Esophagus squamous epithelium (tissue), 5 donors: ENCODE measurements at regions not wholly inside any gene's neighbourhood (a gene's known extent, or its start where the extent isn't known, plus 50 kb on each side); places are given as distances from the start of the nearest gene placed in this dataset.

ENCODE experiments used
- DNase-seq: peaks from one replicate; lab custom pipeline; 2025; lab: John Stamatoyannopoulos, UW
- H3K27ac ChIP-seq, 4 donors: fragments of 200-600 bp; sonication (generic); one replicate each; pipeline ENCODE4 v1.5.1; 2016 to 2019; ENCODE audit warnings: mild to moderate bottlenecking in 1 of 4
- H3K27me3 ChIP-seq, 4 donors: fragments of 200-600 bp; sonication (generic); 1 replicate in 3 of 4; 2 replicates in 1 of 4; pipeline versions ENCODE4 v1.5.1 to v1.6.0; 2017 to 2021; ENCODE audit warnings: antibody characterized with exemption in 1 of 4
- H3K36me3 ChIP-seq, 3 donors: fragments of 200-600 bp; sonication (generic); one replicate each; pipeline ENCODE4 v1.5.1; 2016 to 2019
- H3K4me1 ChIP-seq, 3 donors: fragments of 200-600 bp; sonication (generic); one replicate each; pipeline ENCODE4 v1.5.1; 2017 to 2019
- H3K4me3 ChIP-seq, 4 donors: fragments of 200-600 bp; sonication (generic); 1 replicate in 3 of 4; 2 replicates in 1 of 4; pipeline ENCODE4 v1.5.1; 2016 to 2019; ENCODE audit warnings: mild to moderate bottlenecking in 2 of 4, moderate library complexity in 1 of 4
- H3K9me3 ChIP-seq, 3 donors: fragments of 200-600 bp; sonication (generic); one replicate each; pipeline ENCODE4 v1.5.1; 2016 to 2019
- CTCF ChIP-seq, 6 experiments: fragments of 450-650 bp in 4 of 6; fragments of 200-600 bp in 2 of 6; sonication (generic) in 2 of 6; IDR thresholded peaks; one replicate each; pipeline ENCODE4 v1.5.1; 2016 to 2019; ENCODE audit warnings: antibody characterized with exemption in 6 of 6, mild to moderate bottlenecking in 4 of 6, moderate library complexity in 4 of 6
- POLR2A ChIP-seq, 4 donors: fragments of 450-650 bp; IDR thresholded peaks; one replicate each; pipeline ENCODE4 v1.6.1; 2017; ENCODE audit warnings: antibody characterized with exemption in 4 of 4, mild to moderate bottlenecking in 4 of 4, moderate library complexity in 3 of 4
- WGBS, 2 donors: methylation state at CpG; one replicate each; pipeline ENCODE4 v1.1.5; 2018; 5-methylcytosine and 5-hydroxymethylcytosine counted together
- intact Hi-C: fragments of 100-400 bp; cut with DNase I; formaldehyde crosslinking; loops from one replicate; pipeline ENCODE4 v1.15.0; 2022
- small RNA-seq, 4 donors: library from RNA; depleted of rRNA; stranded (forward); fragments of <200 nt; gene quantifications; one replicate each; pipeline ENCODE3, GENCODE V24; 2016
- donor health status: DM: yes; HTN: yes; CAD: no.

DNA sequence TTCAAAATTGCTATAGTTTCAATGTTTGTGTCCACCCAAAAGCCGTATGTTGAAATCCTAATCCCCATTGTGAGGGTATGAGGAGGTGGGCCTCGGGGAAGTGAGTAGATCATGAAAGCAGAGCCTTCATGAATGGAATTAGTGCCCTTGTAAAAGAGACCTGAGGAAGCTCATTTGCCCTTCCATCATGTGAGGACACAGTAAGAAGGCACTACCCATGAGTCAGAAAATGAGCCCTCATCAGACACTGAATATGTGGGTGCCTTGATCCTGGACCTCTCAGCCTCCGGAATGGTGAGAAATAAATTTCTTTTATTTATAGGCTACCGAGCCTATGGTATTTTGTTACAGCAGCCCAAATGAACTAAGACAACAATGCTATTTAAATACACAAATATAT lies 57.7 kb upstream of the EFHC2 start:
- intact Hi-C loops = no loop called here
- Histone ChIP-seq H3K27me3 (no peaks in the 10 kb centered on the region), H3K36me3 (no peaks in the 10 kb centered on the region), H3K9me3 (no peaks in the 10 kb centered on the region), H3K4me3 (no peak overlapping the region), H3K27ac (no peak overlapping the region), H3K4me1 (no peaks in the 10 kb centered on the region)
- no peak for DNase-seq
- WGBS, 2 donors = 74 to 79% methylated on average over 3 to 4 of the region's 4 CpGs
- TF ChIP-seq CTCF (IDR thresholded peaks at IDR 0.05) (no peak), POLR2A (IDR thresholded peaks at IDR 0.05) (no peak)

DNA sequence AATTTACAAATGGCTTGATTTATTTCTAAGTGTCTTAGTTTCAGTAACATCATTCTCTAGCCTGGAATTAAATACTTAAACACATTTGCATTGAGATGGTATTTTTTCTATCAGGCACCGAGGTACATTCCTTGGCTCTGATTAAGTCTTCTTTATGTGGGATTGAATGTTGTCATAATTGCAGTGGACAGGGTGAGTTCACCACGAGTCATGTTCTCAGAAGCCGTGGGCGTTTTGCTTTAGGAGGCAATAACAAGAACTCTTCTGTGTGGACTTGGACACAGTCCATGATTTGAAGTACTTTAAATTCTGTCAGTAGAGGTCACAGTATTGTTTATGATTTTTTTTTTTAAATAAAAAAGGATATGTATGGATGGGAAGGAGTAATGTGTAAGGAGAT lies 57.1 kb upstream of the EFHC2 start:
- Histone ChIP-seq H3K9me3 (no peaks in the 10 kb centered on the region), H3K36me3 (no peaks in the 10 kb centered on the region), H3K27ac (no peak overlapping the region), H3K4me3 (no peak overlapping the region), H3K4me1 (no peaks in the 10 kb centered on the region), H3K27me3 (no peaks in the 10 kb centered on the region)
- TF ChIP-seq POLR2A (IDR thresholded peaks at IDR 0.05) (no peak), CTCF (IDR thresholded peaks at IDR 0.05) (no peak)
- intact Hi-C loops = no loop called here
- WGBS, 2 donors = 12 to 30% methylated on average over 4 of the region's 4 CpGs
- no peak for DNase-seq

DNA sequence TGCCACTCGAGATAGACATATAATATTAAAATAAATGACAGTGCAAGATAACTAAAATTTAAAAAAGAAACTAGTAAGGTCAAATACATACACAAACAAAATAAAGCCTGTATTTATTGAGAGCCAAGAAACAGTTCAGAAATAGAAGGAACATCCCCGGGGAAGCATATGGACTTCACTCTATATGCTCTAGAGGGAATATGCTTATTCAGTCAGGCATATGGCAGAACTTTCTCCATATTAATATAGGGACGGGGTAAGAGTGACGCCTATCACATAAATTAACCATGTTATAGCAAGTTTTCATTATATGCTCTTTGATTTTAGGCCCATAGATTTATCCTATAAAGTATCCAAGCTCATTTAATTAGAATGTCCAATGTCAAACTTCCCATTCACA lies 56.7 kb upstream of the EFHC2 start:
- Histone ChIP-seq H3K36me3 (no peaks in the 10 kb centered on the region), H3K4me3 (no peak overlapping the region), H3K4me1 (no peaks in the 10 kb centered on the region), H3K27ac (no peak overlapping the region), H3K9me3 (no peaks in the 10 kb centered on the region), H3K27me3 (no peaks in the 10 kb centered on the region)
- no peak for DNase-seq
- intact Hi-C loops = no loop called here
- TF ChIP-seq POLR2A (IDR thresholded peaks at IDR 0.05) (no peak), CTCF (IDR thresholded peaks at IDR 0.05) (no peak)
- WGBS, 2 donors = 66 to 69% methylated on average over 4 of the region's 4 CpGs

Small RNA genes lying in the stretch of these regions (small RNA-seq; reads per million reads assigned to genes)
- gene RF00019 = 0 reads per million in 4 donors
